NOMO-1 treated with dmso at 0.1 percent for 144 hours (cell line): ENCODE measurements at regions not wholly inside any gene's neighbourhood (a gene's known extent, or its start where the extent isn't known, plus 50 kb on each side); places are given as distances from the start of the nearest gene placed in this dataset.
"Not testable (repeated sequence)": the region's sequence is repeated elsewhere in the genome, so short reads cannot be mapped to it uniquely, and the experiment has no call there.

Source experiments
- DNase-seq: peaks from one replicate; lab custom pipeline; 2025; ENCODE audit not compliant: unreplicated experiment; lab: John Stamatoyannopoulos, UW

DNA sequence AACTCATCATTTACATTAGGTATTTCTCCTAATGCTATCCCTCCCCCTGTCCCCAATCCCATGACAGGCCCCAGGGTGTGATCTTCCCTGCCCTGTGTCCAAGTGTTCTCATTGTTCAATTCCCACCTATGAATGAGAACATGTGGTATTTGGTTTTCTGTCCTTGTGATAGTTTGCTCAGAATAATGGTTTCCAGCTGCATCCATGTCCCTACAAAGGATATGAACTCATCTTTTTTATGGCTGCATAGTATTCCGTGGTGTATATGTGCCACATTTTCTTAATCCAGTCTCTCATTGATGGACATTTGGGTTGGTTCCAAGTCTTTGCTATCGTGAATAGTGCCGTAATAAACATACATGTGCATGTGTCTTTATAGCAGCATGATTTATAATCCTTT lies 113.0 kb upstream of the CHD6 start:
- DNase-seq: not testable (repeated sequence)

DNA sequence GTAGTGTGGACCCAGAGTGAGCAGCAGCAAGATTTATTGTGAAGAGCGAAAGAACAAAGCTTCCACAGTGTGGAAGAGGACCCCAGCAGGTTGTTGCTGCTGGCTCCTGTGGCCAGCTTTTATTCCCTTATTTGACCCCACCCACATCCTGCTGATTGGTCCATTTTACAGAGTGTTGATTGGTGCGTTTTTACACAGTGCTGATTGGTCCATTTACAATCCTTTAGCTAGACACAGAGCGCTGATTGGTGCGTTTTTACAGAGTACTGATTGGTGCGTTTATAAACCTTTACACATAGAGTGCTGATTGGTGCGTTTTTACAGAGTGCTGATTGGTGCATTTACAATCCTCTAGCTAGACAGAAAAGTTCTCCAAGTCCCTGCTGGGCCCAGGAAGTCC lies 109.5 kb upstream of the CHD6 start:
- DNase-seq: not testable (repeated sequence)

DNA sequence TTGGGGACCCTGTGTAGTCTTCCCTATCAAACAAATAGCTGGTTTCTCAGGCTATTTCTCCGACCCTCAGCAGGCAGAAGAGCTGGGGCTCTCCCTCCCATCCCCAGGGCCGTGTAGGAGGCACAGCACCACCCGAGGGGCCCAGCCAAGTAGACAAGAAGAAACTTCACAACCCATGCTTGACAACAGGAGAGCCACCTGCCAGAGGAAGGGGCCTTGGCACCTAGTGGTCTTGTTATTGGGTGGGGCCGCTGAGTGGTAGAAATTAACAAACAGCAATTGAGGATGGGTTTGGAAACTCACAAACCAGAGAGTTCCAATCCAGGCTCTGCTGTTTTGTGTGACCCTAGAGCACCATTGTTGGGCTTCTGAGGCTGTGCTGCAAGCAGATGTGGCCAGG lies 108.5 kb upstream of the CHD6 start:
- no peak for DNase-seq

DNA sequence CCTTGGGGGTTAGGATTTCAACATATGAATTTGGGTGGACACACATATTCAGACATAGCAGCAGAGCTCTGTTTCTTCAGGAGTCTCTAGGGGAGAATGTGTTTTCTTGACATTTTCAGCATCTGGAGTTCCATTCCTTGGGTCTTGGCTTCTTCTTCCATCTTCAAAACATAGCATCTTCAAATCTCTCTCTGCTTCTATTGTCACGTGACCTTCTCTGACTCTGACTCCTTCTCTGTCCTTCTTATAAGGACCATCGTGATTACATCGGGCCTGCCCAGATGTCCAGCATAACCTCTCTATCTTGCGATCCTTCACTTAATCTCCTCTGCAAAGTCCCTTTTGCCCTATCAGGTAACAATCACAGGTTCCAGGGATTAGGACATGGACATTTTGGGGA lies 101.0 kb upstream of the CHD6 start:
- no peak for DNase-seq

DNA sequence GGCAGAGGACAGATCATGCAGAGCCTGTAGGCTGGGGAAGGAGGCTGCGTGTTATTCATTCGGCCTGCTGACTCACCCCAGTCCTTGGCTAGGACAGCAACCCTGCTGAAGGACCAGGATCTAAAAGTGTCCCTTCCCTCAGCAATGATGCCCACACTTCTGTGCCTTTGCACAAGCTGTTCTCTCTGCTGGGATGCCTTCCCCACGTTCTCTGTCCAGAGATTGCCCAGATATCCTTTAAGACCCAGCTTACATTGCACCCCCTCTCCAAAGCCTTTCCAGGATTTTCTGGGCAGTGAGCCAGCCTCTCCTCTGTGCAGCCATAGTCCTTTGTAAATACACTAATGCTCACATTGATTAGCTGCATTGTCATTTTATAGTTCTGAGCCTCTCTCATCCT lies 99.3 kb upstream of the CHD6 start:
- no peak for DNase-seq

DNA sequence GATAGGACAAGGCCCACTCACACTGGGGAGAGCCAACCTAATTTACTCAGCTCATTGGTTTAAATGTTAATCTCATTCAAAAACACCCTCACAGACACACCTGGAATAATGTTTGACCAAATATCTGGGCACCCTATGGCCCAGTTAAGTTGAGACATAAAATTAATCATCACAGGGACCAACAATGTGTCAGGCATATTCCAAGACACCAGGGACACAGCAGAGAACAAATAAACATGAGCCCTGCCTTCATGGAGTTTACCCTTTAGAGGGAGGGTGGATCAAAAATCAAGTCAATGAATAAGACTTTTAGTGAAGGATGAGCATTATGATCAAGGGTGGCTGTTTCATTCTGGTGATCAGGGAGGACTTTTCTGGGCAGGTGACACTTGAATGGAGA lies 98.7 kb upstream of the CHD6 start:
- no peak for DNase-seq

DNA sequence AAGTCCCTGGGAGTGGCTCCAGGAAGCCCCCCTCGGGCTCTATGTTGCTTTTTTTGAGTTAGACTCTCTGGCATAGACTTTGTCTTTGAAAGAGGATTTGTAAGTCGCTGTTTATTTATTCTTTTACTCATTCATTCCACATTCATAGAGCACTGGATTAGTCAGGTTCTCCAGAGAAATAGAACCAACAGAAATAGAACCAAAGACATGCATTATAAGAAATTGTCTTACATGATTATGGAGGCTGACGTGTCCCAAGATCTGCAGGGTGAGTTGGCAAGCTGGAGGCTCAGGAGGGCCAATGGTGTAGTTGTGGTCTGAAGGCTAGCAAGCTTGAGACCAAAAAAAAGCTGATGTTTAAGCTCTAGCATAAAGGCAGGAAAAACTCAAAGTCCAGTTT lies 98.3 kb upstream of the CHD6 start:
- DNase-seq: no peak

DNA sequence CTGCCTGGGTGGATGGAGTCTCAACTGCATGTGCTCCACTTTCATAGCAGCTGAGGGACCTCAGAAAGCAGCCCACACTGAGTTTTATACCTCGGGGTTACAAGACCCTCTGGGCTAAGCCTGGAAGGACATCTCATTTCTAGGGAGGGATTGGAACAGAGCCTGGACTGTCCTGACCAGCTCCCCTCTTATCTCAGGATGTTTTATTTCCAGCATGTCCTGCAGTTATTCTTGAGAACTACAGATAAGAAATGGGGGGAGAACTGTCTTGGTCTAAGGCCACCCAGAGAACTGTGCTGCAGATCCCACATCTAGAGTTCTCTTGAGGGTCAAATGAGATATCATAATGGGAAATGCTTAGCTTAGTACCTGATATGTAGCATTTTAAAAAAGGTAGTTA lies 97.3 kb upstream of the CHD6 start:
- no peak for DNase-seq

DNA sequence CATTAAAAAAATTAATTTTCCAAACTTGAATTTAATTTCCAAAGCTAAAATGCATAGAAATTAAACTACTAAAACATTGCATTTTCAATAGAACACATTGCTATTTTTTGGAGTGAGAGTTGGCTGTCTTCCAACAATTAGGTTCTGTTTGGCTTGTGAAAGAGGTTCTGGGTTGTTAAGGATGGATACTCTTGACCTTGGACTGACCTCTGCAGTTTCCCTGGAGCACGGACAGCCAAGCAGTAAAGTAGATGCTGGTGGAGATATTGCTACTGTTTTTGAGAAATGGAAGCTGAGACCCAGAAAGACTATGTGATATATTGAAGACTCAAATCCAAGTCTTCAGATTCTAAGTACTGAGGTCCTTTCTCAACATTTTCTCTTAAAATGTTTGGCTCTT lies 95.9 kb upstream of the CHD6 start:
- DNase-seq: no peak

DNA sequence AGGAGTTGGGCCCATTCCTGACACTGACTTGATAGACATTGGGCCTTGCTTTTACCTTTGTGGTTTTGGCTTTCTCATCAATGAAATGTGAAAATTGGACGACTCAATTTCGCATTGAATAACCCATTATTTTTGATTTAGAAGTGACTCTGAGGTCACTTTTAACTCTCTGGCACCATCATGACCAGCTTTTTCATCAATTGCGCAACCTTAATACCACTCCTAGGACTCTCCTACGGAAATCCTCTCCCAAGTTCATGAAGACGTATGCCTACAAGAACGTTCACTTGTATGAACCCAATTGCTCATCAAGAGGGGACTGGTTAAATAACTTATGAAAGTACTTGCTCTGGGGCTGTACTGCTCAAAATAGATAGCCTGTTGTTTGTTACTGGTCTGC lies 86.7 kb upstream of the CHD6 start:
- DNase-seq: no peak

DNA sequence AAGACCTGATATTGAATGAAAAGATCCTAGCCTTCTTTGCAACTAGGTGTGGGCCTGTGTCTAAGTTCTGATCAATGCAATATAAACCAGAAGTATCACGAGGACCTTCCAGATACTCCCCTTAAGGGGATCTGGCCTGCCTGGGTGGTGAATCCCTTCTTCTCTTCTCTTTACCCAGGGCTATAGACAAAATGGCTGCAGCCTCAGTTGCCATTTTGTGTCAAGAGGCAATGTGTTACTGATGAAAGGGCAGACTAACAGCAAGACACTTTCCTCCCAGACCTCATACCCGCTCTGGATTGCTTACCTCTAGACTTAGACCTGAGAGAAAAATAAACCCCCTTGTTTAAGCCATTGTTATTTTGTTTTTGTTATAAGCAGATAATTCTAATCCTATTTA lies 84.5 kb upstream of the CHD6 start:
- no peak for DNase-seq

DNA sequence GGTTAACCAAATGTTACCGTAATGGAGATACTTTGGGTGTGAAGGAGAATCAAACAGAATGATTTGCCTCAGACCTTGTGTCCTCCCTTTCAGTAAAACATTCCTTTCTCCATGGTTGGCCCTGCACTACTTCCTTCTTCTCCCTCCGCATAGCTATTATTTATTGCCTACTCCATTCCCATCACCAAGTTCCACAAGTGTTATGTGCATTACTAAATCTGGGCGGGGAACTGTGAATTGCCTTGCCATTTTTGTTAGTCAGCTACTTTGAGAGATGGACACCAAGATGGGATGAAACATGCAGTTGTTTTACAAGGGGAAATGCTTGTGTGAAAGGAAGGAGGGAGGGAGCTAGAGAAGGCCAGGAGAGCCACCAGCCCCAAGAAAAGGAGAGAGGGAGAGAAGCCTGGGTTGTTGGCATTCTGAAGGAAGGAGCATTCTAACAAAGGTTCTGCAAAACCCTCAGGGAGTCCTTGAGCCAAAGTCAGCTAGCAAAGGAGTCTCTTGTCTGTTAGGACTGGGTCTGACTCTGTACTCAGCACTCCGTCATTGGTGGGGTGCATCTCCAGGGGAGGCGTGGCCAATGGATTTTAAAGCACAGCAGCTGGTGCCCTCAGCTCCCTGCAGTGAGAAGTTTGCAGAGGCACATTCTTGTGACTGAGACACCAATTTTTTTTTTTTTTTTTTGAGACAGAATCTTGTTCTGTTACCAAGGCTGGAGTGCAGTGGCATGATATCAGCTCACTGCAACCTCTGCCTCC lies 83.6 kb upstream of the CHD6 start:
- DNase-seq: no peak

DNA sequence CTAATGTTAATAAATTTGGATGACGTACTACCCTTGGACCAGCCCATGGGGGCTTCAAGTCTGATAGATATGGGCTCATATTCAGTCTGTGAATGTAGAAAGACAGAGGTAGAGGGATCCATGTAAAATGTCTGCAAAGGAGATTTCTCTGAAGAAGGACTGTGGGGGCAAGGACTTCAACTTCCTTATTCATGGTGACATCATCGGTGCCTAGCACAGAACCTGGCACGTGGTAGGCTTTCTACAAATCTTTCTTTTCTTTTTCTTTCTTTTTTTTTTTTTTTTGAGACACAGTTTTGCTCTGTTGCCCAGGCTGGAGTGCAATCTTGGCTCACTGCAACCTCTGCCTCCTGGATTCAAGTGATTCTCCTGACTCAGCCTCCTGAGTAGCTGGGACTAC lies 81.5 kb upstream of the CHD6 start:
- not testable (repeated sequence) for DNase-seq

DNA sequence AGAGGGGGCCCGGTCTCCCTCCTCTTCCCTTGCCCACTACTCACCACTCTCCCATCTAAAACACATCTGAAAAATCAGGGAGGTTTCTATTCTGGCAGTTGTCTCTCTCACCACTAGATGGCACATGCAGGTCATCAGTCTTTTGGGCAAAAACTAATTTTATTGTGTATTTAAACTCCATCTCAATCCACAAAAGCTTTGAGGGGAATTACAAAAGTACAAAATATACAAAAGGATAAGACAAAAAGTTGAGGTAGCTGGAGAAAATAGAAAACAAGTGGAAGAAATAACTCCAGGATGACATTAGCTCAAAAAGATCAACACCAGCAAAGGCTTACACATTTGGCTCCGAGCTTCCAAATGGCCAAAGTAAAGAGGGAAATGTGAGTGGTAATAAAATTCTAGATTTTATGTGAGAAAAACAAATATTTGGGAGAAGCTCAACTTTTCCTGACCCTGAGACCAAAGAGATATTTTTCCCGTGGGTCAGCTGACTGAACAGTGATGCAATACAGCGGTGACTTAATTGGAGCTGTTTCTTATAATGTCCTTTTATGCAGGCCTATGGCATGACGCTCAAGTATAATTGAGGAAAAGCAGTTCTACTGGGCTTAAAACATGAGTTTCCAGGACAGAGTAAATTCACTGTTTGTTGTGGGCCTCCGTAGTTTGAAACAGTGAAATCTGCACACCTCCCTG lies 79.8 kb upstream of the CHD6 start:
- DNase-seq: peak; percentile 15

DNA sequence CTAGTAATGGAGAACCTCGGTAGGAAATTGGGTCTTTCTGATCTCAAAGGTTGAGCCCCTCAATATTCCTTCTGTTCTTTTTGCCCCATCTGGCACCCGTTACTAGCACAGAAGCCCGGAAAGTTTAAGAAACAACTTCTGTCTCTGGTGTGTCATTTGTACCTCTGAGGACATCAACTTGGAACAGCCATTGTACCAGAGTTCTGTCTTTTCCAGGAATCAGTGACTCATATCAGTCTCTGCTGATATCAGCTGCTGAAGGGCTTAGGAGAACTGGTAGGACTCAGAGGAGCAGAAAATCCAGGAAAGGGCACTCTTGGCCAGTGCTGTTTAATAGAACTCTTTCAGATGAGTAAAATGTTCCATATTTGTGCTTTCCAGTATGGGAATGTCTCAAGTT lies 78.3 kb upstream of the CHD6 start:
- DNase-seq: no peak

DNA sequence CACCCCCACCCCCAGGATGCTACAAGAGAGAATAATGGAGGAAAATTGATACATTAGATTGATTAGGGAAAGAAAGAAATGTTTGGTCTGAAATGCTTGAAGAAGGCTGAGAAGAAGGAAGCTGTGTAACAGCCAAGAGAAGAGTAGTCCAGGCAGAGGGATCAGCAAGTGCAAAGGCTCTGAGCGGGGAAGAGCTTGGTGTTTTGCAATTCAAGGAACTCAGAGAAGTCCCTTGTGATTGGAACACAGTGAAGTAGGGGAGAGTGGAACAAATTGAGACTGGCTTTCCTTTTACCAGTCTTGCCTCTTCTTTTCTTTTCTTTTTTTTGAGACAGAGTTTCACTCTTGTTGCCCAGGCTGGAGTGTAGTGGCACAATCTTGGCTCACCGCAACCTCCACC lies 76.6 kb upstream of the CHD6 start:
- no peak for DNase-seq

DNA sequence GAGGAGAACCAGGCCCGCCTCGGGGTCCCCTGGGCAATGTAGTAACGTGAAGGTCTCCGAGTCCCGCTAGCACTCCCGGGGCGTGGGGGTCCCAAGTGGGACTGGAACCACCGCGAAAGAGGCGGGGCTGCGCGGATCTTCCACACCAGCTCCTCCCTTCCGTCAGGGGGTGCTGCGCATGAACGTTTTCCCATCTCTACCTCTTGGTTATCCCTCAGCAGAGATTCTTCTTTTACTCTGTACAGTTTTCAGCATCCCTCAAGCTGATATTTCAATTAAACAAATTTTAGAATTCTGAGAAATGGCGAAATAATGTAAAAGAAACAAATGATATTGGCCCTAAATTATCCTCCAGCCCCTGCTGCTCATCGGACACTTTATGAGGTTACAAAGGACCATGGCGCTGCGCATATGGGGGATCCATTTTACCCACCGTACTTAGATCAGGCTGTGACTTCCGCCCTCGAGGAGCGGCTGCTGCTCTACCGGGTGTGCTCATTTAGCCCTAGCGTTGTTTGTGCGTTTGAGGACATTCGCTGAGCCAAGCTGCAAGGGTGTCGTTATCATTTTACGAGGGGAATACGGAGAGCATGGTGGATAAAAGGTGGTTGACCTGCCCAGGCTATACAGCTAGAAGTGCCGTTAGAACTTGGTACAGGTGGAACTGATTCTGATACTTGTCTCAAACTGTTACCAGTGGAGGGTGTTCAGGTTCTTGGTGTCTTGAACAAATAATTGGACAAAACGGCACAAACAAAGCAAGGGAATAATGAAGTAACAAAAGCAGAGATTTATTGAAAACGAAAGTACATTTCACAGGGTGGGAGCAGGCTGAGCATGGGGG lies 75.2 kb upstream of the CHD6 start:
- peak; percentile 77 for DNase-seq

DNA sequence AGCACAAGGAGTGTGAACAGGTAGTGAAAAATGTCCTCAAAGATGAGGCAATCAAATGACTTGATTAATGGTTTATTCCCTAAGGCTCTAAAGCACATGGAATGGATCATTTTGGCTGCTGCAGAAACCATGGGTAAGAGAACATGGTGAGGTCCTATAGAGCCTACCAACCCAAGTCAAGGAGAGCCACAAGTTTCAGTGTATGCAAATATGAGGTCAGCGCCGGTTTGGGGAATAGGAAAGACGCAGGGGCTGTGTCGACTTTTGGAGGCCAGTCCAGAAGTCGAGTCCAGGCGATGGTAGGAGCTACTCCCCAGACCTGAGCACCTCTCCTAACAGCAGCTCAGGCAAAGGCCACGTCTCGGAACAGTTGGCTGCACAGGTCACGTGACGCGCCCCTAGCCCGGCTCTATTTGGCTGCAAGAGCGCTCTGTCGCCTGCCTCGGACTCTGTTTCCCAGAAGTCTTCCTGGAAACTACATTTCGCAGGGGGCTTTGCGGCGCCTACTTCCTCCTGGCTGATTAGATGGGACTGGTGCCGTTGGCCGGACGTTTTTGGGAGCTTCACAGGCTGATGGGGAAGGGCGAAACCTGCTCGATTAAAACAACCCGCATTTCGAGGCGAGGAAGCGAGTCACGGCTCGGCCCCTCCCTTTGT lies 74.4 kb upstream of the CHD6 start:
- DNase-seq: peak; percentile 77

DNA sequence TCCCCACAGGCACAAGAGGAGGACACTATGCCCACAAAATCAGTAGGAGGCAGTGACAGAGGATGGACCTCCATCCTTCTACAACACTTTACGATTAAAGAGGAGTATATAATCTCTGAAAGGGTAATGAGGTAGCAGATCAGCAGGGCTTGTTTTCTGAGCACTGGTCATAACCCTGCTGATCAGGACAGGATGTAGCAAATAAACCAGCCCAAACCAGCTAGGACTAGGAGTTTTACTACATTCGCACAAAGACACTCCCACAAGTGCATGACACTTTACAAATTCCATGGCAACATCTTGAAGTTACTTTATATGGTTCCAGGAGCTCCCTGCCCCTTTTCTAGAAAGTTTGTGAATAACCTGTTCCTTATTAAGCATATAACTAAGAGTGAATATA lies 73.3 kb upstream of the CHD6 start:
- no peak for DNase-seq

DNA sequence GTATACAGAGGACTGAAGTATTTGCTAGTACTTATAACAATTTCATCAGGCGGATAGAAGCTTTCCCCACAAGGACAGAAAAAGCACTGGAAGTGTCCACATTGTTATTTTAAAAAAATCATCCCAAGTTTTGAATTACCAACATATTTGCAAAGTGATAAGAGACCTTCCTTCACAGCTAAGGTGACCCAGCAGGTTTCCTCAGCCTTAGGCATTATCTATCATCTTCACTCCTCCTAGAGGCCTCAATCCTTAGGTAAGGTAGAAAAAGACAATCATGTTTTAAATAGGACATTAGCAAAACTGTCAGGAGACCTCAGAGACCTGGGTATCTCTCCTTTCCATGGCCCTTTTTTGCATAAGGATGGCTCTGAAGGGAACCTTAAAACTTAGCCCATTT lies 72.5 kb upstream of the CHD6 start:
- DNase-seq: no peak

DNA sequence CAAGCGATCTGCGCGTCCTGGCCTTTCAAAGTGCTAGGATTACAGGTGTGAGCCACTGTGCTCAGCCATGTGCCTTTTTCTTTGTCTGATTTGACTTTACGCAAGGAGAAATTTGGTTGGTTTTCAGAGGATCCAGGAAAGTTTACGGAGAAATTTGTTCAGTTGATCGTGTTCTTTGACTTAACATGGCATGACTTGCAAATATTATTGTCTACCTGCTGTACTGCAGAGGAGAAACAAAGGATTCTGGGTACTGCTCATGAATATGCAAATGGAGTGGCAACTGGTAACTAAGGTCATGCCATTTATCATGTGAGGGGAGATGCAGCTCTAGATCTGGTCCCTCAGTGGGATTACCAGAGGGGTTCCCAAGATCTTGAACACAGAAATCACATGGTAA lies 68.8 kb upstream of the CHD6 start:
- DNase-seq: no peak
